ENCODE measurements at regions not wholly inside any gene's neighbourhood (a gene's known extent, or its start where the extent isn't known, plus 50 kb on each side); places are given as distances from the start of the nearest gene placed in this dataset.
"Not testable (repeated sequence)": the region's sequence is repeated elsewhere in the genome, so short reads cannot be mapped to it uniquely, and the experiment has no call there.

DNA sequence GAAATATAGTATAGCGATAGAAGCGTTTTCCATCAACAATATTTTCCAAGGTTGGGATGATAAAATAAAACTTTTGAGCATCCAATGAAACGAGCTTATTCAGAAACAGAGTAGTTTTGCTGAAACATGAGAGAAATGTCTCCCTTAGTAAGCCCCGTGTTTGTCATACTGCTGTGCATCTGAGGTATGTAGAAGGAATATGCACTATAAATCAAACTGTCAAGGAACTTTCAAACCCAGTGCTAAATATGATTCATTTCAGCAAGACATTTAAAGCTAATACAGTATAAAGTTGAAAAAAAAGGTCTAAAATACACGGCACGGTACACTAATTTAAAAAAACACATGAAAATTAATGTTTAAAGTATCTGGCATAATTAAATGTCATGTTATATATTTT is 546.2 kb downstream of the SLITRK5 start:
- no peak for DNase-seq (ENCODE audit: low read depth)

DNA sequence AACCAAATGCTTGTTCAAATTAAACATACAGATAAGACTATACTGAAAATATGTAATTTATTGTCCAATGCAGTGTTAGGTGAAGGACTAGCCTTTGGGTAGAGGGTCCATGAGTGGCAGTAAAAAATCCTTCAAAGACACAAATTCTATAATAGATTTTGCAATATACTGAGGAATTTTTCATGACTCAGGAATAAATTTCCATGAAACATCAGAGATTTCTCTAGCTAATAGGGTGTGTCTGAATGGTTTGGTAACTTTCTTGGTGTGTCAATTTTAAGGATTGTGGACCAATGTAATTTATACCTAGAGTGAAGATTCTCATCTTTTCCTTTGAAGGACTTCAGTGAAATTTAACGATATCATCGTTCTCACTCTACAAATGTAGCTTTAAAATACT is 546.7 kb downstream of the SLITRK5 start:
- DNase-seq (ENCODE audit: low read depth): no peak

DNA sequence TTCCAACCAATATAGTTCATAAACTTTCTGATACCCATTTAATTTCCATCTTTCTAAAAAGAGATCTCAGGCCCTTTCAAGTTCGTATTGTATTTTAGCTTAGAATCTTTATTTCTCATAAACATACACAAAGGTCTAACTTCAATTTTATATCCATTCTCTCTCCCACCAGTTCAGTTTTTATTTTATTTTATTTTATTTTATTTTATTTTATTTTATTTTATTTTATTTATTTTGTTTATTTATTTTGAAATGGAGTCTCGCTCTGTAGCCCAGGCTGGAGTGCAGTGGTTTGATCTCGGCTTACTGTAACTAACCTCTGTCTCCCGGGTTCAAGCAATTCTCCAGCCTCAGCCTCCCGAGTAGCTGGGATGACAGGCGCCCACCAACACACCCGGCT is 552.8 kb downstream of the SLITRK5 start:
- DNase-seq (ENCODE audit: low read depth): no peak

DNA sequence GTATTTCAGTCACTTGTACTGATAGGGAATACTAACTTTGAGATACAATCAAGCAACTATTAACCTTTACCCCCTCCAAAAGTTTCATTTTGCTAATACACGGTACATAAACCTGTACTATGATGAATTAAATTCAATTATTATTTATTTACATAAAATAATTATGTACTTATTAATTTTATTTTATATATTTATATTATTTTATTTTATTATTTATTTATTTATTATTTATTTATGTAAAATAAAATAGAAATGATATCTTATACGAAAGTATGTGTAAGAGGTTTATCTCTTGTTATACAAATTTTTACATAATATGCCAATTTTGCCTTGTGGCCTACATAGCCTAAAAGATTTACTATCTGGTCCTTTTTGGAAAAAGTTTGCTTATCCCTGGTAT is 564.3 kb downstream of the SLITRK5 start:
- no peak for DNase-seq (ENCODE audit: low read depth)

DNA sequence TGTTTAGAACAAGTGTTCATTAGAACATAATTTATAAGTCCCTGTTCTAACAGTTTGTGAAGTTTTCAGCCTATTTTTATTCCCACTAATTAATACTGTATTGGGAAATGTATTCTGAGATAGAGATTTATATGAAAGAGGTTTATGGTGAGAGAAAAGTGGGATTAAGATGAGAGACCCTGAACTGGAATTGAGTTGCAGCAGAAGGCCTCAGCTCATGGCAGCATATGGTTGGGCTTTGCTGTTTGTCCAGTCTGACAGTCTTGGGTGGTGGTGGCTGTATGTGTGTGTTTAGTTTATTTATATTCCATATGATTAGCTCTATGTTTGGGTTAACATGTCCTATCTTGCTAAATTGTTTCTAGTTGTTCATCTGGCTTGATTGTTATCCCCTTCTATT is 575.1 kb downstream of the SLITRK5 start:
- no peak for DNase-seq (ENCODE audit: low read depth)

DNA sequence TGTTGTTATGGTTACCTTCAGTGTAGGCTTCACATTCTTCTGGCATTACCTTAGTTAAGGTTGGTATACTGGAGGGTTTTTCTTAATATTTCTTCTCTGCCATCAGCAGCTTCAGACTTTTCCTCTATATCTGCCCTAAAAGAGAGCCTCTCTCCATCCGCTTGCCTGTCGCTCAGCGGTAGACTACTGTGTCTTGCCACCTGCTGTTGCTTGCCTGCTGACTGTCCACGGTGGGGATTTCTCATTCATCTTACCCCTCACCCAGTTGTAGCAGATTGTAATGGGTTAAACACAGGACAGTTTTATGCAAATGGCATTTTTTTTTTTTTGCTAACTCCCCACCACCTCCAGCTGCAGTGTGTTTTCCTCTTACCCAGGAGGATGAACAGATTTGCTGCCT is 577.2 kb downstream of the SLITRK5 start:
- no peak for DNase-seq (ENCODE audit: low read depth)

DNA sequence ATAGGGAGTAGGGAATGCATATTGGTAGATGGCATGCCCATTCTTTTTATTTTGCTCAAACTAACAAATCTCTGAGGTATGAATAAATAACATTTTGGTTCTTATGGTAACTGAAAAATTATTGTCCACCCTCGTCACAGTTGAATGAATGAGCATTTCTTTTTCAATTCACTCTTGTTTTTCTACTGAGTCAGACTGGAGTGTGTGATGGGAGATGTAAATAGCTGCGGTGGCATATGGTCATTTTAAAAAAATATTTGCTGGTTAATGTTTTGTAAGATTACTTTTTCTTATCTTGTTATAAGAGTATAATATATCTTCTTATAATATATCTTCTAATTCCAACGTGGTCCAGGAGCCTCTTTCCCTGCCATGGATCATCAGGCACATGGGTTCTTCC is 586.5 kb downstream of the SLITRK5 start:
- DNase-seq (ENCODE audit: low read depth): no peak

DNA sequence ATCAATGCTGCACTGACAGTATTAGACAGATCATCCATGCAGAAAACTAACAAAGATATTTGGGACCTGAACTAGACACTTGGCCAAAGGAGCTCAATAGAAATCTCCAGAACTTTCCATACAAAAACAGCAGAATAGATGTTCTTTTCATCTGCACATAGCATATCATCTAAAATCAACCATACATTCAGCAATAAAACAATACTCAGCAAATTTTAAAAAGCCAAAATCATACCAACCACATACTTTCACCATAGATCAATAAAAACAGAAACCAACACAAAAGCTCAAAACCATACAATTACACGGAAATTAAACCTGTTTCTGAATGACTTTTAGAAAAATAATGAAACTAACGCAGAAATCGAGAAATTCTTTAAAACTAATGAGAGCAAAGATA is 592.6 kb downstream of the SLITRK5 start:
- DNase-seq (ENCODE audit: low read depth): no peak

DNA sequence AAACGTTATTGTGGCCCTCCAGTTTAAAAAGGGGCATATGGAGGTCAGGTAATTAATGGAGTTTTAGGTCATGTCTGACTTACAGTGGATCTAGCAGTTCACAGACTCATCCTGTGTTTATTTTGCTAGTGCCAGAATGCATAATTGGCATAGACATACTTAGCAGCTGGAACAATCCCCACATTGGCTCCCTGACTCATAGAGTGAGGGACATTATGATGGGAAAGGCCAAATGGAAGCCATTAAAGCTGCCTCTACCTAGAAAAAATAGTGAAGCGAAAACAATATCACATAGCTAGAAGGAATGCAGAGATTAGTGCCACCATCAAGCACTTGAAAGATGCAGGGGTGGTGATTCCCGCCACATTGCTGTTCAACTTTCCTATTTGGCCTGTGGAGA is 610.7 kb downstream of the SLITRK5 start:
- DNase-seq (ENCODE audit: low read depth): no peak

DNA sequence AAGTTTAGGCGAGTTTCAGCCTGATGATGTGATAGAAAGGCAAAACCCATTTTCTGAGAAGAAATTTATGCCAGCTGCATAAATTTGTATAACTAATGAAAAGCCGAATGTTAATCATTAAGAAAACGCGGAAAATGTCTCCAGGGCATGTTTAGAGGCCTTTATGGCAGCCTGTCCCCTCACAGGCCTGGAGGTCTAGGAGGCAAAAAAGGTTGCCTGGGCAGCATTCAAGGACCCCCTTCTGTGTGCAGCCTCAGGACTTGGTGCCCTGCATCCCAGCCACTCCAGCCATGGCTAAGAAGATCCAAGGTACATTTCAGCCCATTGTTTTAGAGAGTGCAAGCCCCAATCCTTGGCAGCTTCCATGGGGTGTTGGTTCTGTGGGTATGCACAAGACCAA is 614.2 kb downstream of the SLITRK5 start:
- no peak for DNase-seq (ENCODE audit: low read depth)

DNA sequence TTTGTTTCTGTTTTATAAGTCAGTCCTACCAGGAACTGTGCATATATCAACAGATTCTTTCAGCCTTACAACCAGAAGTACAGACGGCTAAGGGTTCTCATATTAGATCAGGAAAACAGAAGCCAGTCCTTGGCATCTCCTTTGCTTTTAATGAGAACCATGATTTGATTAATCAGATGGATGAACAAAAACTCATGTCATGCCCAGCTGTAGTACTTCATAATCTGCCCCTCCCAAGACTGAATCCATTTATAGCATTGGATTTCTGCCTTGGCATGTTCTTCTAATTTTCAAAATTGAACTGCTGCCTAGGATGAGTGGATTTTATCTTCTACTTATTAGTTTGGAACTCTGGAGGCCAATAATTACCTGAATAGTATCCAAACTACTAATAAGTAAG is 617.2 kb downstream of the SLITRK5 start:
- DNase-seq (ENCODE audit: low read depth): no peak

DNA sequence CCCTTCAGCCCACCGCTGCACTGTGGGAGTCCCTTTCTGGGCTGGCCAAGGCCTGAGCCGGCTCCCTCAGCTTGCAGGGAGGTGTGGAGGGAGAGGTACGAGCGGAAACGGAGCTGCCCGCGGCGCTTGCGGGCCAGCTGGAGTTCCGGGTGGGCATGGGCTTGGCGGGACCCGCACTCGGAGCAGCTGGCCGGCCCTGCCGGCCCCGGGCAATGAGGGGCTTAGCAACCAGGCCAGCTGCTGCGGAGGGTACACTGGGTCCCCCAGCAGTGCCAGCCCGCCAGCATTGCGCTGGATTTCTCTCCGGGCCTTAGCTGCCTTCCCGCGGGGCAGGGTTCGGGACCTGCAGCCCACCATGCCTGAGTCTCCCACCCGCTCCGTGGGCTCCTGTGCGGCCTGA is 620.6 kb downstream of the SLITRK5 start:
- DNase-seq (ENCODE audit: low read depth): not testable (repeated sequence)

DNA sequence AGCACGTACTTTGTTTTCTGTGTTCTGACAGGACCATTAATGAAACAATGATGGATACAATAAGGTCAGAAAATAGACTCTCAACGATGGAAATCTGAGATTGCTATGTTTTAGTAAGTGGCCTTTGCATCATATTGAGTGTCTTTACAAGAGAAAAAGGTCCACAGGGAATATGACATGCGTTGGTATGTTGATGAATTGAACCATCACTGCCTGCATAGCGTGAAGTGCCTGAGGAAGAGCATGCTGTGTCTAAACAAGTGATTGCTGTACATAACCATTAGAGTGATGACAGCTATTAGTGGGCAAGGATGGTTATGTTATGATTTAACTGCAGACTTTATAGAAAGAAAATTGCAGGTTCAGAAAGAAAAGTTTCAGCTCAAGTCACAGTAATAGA is 623.2 kb downstream of the SLITRK5 start:
- no peak for DNase-seq (ENCODE audit: low read depth)

DNA sequence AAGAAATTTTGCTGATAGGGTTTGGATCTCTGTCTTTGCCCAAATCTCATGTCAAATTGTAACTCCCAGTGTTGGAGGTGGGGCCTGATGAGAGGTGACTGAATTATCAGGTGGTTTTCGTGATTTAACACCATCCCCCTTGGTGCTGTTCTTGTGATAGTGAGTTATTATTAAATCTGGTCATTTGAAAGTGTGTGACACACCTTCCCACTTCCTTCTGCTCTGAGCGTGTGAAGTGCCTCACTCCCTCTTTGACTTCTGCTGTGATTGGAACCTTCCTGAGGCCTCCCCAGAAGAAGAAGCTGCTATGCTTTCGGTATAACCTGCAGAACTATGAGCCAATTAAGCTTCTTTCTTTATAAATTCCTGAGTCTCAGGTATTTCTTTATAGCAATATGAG is 632.0 kb downstream of the SLITRK5 start:
- no peak for DNase-seq (ENCODE audit: low read depth)

DNA sequence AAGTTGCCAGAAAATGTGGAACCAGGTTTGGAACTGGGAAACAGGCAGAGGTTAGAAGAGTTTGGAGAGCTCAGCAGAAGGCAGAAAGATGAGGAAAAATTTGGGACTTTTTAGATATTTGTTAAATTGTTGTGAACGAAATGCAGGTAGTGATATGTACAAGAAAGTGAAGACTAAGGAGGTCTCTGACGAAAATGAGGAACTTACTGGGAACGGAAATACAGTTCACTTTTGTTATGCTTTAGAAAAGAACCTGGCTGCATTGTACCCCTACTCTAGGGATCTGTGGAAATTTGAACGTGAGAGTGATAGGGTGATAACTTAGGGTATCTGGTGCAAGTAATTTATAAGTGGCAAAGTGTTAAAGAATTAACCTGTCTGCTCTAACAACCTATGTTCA is 632.4 kb downstream of the SLITRK5 start:
- DNase-seq (ENCODE audit: low read depth): no peak

DNA sequence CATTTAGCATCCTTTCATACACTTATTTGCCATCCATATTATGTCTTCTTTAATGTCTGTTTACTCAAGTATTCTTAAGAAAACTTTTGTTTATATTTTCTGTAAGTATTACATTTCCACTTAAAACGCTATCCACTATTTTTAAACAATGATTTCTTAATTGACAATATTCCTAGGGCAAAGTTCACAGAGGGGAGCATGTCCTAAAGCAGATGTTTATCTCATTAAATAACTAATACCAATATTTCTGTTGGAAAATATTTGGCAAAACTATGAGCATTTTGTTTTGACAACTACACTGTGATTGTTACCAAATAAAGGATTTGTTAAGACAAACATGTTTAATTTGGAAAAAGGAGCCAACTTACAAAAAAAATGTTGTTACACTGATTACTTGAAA is 643.3 kb downstream of the SLITRK5 start:
- DNase-seq (ENCODE audit: low read depth): no peak

DNA sequence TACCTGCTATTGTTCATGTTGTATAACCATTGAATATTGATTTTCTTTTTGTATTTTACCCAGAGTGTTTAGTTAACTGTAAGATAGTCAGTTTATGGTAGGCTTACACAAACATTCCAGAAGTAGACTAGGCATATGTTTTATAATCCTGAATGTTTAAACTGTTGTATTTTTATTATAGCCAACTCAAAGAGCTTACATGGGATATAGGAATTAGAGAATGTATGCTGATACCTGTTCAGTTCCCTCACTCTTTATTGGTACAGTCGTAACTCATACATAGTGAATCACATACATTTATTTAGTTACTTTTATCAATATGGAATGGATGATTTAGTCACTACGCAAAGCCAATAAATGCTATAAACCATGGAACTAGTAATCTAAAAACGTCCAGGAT is 657.9 kb downstream of the SLITRK5 start:
- no peak for DNase-seq (ENCODE audit: low read depth)

DNA sequence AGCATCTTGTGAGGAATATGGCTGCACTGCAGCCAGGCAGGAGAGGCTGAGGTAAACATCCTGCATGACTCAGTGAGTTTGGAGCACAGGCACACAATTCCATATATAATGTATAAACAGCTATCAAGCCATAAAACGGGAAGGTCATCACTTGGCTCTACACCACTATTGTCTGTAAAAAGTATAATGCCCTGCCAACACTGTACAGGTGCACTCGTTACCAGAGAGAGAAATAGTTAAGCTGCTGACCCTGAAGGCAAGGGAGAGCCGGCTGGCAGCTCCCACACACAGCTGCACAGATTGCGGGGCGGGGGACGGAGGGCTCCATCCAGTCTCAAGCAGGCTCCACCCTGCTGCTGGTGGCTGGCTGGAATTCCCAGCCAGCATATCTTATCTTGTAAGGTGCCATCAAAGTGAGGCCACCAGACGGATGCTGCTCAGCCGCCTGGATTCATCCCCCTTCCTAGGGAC is 668.1 kb downstream of the SLITRK5 start:
- DNase-seq (ENCODE audit: low read depth): no peak

DNA sequence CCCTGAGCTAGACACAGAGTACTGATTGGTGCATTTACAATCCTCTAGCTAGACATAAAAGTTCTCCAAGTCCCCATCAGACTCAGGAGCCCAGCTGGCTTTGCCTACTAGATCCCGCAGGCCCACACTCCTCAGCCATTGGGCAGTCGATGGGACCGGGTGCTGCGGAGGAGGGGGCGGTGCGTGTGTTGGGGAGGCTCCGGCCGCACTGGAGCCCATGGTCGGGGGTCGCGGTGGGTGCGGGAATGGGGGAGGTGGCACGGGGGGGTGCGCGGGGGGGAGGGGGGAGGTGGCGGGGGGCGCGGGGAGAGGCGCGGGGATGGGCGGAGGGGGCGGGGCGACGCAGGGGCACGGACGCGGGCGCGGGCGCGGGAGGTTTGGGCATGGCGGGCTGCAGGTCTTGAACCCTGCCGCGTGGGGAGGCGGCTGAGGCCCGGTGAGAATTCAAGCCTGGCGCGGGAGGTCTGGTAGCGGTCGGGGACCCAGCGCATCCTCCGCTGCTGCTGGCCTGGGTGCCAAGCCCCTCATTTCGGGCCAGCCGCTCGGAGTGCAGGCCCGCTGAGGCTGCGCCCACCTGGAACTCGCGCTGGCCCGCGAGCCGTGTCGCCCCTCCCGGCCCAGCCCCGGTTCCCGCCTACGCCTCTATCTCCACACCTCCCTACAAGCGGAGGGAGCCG is 674.1 kb downstream of the SLITRK5 start:
- no peak for DNase-seq (ENCODE audit: low read depth)

DNA sequence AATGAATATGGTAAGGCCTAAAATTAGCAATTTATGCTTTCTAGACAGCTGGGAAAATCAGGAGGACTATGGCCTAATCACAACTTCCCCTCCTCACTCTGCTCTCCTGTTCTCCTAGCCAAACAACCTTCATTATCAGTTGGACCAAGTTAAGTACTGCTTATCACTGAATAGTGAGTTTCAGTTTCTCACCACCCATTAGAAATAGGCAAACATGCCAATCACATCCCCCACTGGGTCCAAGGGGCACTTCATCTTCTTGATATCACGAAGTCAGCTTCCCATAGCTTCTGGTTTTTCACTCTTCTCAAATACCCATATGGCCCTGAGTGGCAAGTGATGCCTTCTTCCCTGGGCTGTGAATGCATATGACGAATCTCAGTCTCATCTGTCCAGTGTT is 689.6 kb downstream of the SLITRK5 start:
- DNase-seq (ENCODE audit: low read depth): no peak

DNA sequence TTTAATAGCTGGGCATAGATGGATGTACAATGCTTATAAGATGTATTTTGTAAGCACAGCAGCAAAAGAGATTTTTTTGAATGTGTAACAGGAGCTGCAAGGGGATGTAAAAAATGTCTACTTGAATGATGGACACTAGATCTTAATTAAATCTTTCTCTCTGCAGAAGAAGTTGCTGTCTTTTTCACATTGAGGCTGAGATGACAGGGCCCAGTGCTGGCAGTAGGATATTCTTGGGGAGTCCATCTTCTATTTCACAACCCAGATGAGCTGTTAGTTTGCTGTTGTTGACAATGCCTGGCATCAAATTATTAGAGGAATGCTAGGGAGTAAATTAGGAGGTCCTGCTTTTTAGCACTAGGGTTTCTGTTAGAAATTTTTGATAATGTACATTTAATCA is 698.7 kb downstream of the SLITRK5 start:
- no peak for DNase-seq (ENCODE audit: low read depth)

DNA sequence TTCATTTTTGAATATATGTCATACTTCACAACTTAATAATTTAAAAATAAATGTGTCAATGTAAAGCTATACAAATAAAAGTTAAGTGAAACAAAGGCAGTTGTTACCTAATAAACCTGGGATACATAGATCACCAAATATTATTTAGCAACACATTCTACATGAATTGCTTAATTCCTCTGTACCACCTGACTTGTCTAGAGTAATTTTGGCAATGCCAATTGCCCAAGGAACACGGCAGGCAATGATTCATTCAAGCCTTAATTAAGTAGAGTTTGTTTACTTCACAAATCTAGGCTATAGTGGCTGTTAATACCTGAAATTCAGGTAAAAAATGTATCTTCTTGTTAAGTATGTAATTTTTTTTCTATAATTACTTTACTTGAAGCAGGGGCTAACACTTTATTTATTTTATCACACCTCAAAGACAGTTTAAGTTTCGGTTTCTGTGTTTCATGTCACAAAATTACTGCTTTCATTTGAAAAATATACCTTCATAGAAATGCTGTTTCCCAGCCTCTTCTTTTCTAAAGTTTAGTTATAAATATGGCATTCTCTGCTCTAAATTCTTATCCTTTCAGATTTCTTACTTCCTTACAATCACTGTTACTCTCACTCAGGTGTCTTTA is 705.7 kb downstream of the SLITRK5 start:
- no peak for DNase-seq (ENCODE audit: low read depth)

DNA sequence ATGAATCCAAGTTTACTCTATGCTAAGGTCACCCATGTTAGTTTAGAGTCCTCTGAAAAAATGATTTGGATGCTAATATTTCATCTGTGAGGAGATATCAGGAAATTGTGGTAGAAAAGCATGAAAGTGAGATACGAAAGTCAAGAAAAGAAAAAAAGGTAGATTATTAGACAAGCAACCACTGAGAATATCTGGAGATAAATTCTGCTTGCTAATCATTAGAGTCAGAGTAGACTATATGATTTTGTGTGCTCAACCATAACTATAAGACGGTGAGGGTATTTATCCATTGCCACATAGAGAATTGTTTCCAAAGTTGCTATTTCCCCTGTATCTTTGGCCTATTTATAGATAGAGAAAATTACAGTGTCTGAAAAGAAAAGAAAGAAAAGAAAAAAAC is 706.7 kb downstream of the SLITRK5 start:
- DNase-seq (ENCODE audit: low read depth): no peak

DNA sequence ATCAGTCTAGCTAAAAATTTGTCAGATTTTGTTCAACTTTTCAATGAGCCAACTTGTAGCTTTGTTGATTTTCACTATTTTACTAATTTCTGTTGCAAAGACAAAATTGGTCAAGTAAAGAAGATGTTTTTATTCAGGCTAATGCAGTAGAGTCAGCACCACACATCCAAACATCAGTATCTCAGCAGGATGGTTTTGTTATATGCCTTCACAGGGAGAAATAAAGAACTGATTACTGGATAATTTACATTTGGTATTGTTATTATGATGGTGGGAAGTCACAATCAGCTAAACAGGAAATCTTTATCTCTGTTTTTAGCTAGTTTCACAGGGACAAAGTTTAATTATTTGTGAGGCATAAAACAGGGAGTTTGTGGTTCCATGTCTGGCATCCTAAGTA is 713.4 kb downstream of the SLITRK5 start:
- no peak for DNase-seq (ENCODE audit: low read depth)

Data from forelimb muscle (tissue), 1 donor.